IMR-90 (cell line): ENCODE measurements at regions not wholly inside any gene's neighbourhood (a gene's known extent, or its start where the extent isn't known, plus 50 kb on each side); places are given as distances from the start of the nearest gene placed in this dataset.

ENCODE experiments used
- ATAC-seq: fragments of 200-7000 bp; cut with Tn5 transposase; 2 replicates; pipeline ENCODE4 v1.9.1; 2020; ENCODE audit warnings: low read depth, mild to moderate bottlenecking, moderate library complexity
- BruUV-seq: library from RNA; stranded (reverse); fragments of 400-500 nt; replicated peaks from 2 replicates; lab custom pipeline; 2021; lab: Mats Ljungman, UMichigan
- CTCF ChIA-PET: fragments of 300-600 bp; formaldehyde crosslinking; extraction: SDS; loops from one replicate; lab custom pipeline; 2021; ENCODE audit warnings: antibody characterized with exemption; lab: Yijun Ruan, JAX
- POLR2A ChIA-PET: fragments of 300-600 bp; sonication (Branson Sonifier 250); formaldehyde crosslinking; loops from one replicate; lab custom pipeline; 2022; ENCODE audit warnings: antibody characterized with exemption; ENCODE audit not compliant: unreplicated experiment; lab: Charles Lee
- DNase-seq: peaks from one replicate; pipeline ENCODE4 v3.0.0; 2013
- H2AFZ ChIP-seq: replicated peaks from 2 replicates; pipeline ENCODE3; 2013; ENCODE audit warnings: low read length, mild to moderate bottlenecking; ENCODE audit not compliant: poor library complexity
- H2AK5ac ChIP-seq: 2 replicates; pipeline ENCODE4 v1.6.1; 2013; ENCODE audit warnings: low read depth, low read length, inconsistent platforms
- H2AK9ac ChIP-seq: replicated peaks from 2 replicates; pipeline ENCODE3; 2013; ENCODE audit warnings: mild to moderate bottlenecking, low read depth, low read length, moderate library complexity; ENCODE audit not compliant: poor library complexity
- H2BK120ac ChIP-seq: 2 replicates; pipeline ENCODE4 v1.6.1; 2013; ENCODE audit warnings: low read depth, low read length, inconsistent platforms
- H2BK15ac ChIP-seq: 3 replicates; pipeline ENCODE4 v1.6.1; 2013; ENCODE audit warnings: low read depth, low read length, inconsistent platforms
- H2BK20ac ChIP-seq: 2 replicates; pipeline ENCODE4 v1.6.1; 2013; ENCODE audit warnings: low read depth, mild to moderate bottlenecking, inconsistent platforms, low read length, moderate library complexity
- H2BK5ac ChIP-seq: 2 replicates; pipeline ENCODE4 v1.6.1; 2013; ENCODE audit warnings: mild to moderate bottlenecking, low read depth, low read length, inconsistent platforms; ENCODE audit not compliant: poor library complexity, severe bottlenecking
- H3K14ac ChIP-seq: replicated peaks from 2 replicates; pipeline ENCODE4 v1.6.1; 2013; ENCODE audit warnings: low read depth, low read length, inconsistent platforms
- H3K18ac ChIP-seq: 2 replicates; pipeline ENCODE4 v1.6.1; 2013; ENCODE audit warnings: low read depth, low read length, control low read depth
- H3K23ac ChIP-seq: 2 replicates; pipeline ENCODE4 v1.6.1; 2013; ENCODE audit warnings: low read depth, low read length, inconsistent platforms
- H3K27ac ChIP-seq: 2 replicates; pipeline ENCODE4 v1.5.1; 2013; ENCODE audit warnings: mild to moderate bottlenecking, control low read depth, low read length; ENCODE audit not compliant: insufficient read depth
- H3K27me3 ChIP-seq: 2 replicates; pipeline ENCODE4 v1.6.1; 2013; ENCODE audit warnings: low read length; ENCODE audit not compliant: control insufficient read depth, insufficient read depth
- H3K36me3 ChIP-seq: 2 replicates; pipeline ENCODE4 v1.6.1; 2013; ENCODE audit warnings: low read length, mixed read lengths; ENCODE audit not compliant: control insufficient read depth, insufficient read depth
- H3K4ac ChIP-seq: 2 replicates; pipeline ENCODE4 v1.6.1; 2013; ENCODE audit warnings: low read depth, low read length, inconsistent platforms
- H3K4me1 ChIP-seq: 2 replicates; pipeline ENCODE4 v1.6.1; 2013; ENCODE audit warnings: low read length, mixed read lengths; ENCODE audit not compliant: control insufficient read depth, insufficient read depth
- H3K4me2 ChIP-seq: 2 replicates; pipeline ENCODE4 v1.6.1; 2013; ENCODE audit warnings: low read depth, mild to moderate bottlenecking, control low read depth, low read length, moderate library complexity
- H3K4me3 ChIP-seq: 2 replicates; pipeline ENCODE4 v1.5.1; 2013; ENCODE audit warnings: low read depth, mild to moderate bottlenecking, control low read depth, low read length, moderate library complexity; ENCODE audit not compliant: insufficient read depth
- H3K56ac ChIP-seq: 2 replicates; pipeline ENCODE4 v1.6.1; 2013; ENCODE audit warnings: low read length, inconsistent platforms; ENCODE audit not compliant: insufficient read depth; ENCODE audit errors: extremely low read depth
- H3K79me1 ChIP-seq, 2 experiments: 2 replicates each; pipeline ENCODE4 v1.6.1; 2013; ENCODE audit warnings: low read length in 2 of 2, inconsistent platforms in 1 of 2, low read depth in 1 of 2
- H3K9ac ChIP-seq: 2 replicates; pipeline ENCODE4 v1.6.1; 2013; ENCODE audit warnings: low read depth, low read length, control low read depth
- H3K9me1 ChIP-seq: 2 replicates; pipeline ENCODE4 v1.6.1; 2013; ENCODE audit warnings: low read length, inconsistent platforms; ENCODE audit not compliant: insufficient read depth
- H3K9me3 ChIP-seq: 2 replicates; pipeline ENCODE4 v1.6.1; 2013; ENCODE audit warnings: low read length; ENCODE audit not compliant: control insufficient read depth, insufficient read depth
- H4K20me1 ChIP-seq: 2 replicates; pipeline ENCODE4 v1.6.1; 2013; ENCODE audit warnings: low read length, inconsistent platforms; ENCODE audit not compliant: insufficient read depth
- H4K5ac ChIP-seq: 2 replicates; pipeline ENCODE4 v1.6.1; 2013; ENCODE audit warnings: mild to moderate bottlenecking, low read depth, low read length, control low read depth
- H4K8ac ChIP-seq, 2 experiments: 2 replicates each; pipeline ENCODE4 v1.6.1; 2013; ENCODE audit warnings: low read depth in 2 of 2, low read length in 2 of 2, control low read depth in 1 of 2, inconsistent platforms in 1 of 2
- H4K91ac ChIP-seq: 2 replicates; pipeline ENCODE4 v1.6.1; 2013; ENCODE audit warnings: low read depth, low read length, inconsistent platforms; ENCODE audit not compliant: insufficient read depth
- BHLHE40 ChIP-seq: fragments of 150-350 bp; IDR thresholded peaks from 2 replicates; pipeline ENCODE4 v1.6.1; 2016; ENCODE audit warnings: mild to moderate bottlenecking, low read depth, low read length
- CEBPB ChIP-seq: IDR thresholded peaks from 2 replicates; pipeline ENCODE4 v1.6.1; 2012; ENCODE audit warnings: low read depth, low read length, improper control_type of control experiment
- CHD1 ChIP-seq: IDR thresholded peaks from 2 replicates; pipeline ENCODE4 v1.6.1; 2012; ENCODE audit warnings: low read depth, low read length, improper control_type of control experiment
- ELK1 ChIP-seq: fragments of 150-350 bp; IDR thresholded peaks from 2 replicates; pipeline ENCODE4 v1.6.1; 2016; ENCODE audit warnings: low read depth, mild to moderate bottlenecking, low read length, moderate library complexity, borderline replicate concordance
- FOS ChIP-seq: fragments of 150-350 bp; IDR thresholded peaks from 2 replicates; pipeline ENCODE4 v1.6.1; 2016; ENCODE audit warnings: low read depth, low read length
- MAFK ChIP-seq: IDR thresholded peaks from 2 replicates; pipeline ENCODE4 v1.6.1; 2012; ENCODE audit warnings: low read depth, low read length, improper control_type of control experiment
- MAZ ChIP-seq: IDR thresholded peaks from 2 replicates; pipeline ENCODE4 v1.6.1; 2012; ENCODE audit warnings: low read depth, mild to moderate bottlenecking, low read length, improper control_type of control experiment, moderate library complexity, borderline replicate concordance
- MXI1 ChIP-seq: IDR thresholded peaks from 2 replicates; pipeline ENCODE4 v1.6.1; 2012; ENCODE audit warnings: low read depth, mild to moderate bottlenecking, low read length, moderate library complexity, borderline replicate concordance
- NFE2L2 ChIP-seq: fragments of 150-350 bp; IDR thresholded peaks from 2 replicates; pipeline ENCODE4 v1.6.1; 2016; ENCODE audit warnings: low read depth, mild to moderate bottlenecking, low read length
- POLR2A ChIP-seq: IDR thresholded peaks from 2 replicates; pipeline ENCODE4 v1.6.1; 2012; ENCODE audit warnings: mild to moderate bottlenecking, low read depth, low read length
- RAD21 ChIP-seq: IDR thresholded peaks from 2 replicates; pipeline ENCODE4 v1.6.1; 2012; ENCODE audit warnings: low read length, improper control_type of control experiment
- RCOR1 ChIP-seq: IDR thresholded peaks from 2 replicates; pipeline ENCODE4 v1.6.1; 2012; ENCODE audit warnings: mild to moderate bottlenecking, low read length, improper control_type of control experiment; ENCODE audit not compliant: insufficient replicate concordance
- RFX5 ChIP-seq: IDR thresholded peaks from 2 replicates; pipeline ENCODE4 v1.8.0; 2012; ENCODE audit warnings: low read depth, mild to moderate bottlenecking, low read length, moderate library complexity
- SMC3 ChIP-seq: fragments of 150-350 bp; IDR thresholded peaks from 2 replicates; pipeline ENCODE4 v1.6.1; 2016; ENCODE audit warnings: low read depth, mild to moderate bottlenecking, antibody characterized with exemption, low read length, moderate library complexity
- USF2 ChIP-seq: fragments of 150-350 bp; IDR thresholded peaks from 2 replicates; pipeline ENCODE4 v1.6.1; 2017; ENCODE audit warnings: mild to moderate bottlenecking, antibody characterized with exemption, low read length, low read depth
- WGBS, 2 experiments: methylation state at CpG; one replicate each; pipeline versions ENCODE4 v1.1.5 to v1.1.7; 2013; ENCODE audit warnings: missing lambda C conversion rate in 2 of 2; ENCODE audit not compliant: insufficient read length in 1 of 2; ENCODE audit errors: extremely low coverage in 2 of 2; 5-methylcytosine and 5-hydroxymethylcytosine counted together
- dilution Hi-C: fragments of 300-500 bp; cut with HindIII; formaldehyde crosslinking; loops from one replicate; pipeline ENCODE4 v1.14.3; 2018; ENCODE audit warnings: low sequenced_read_pairs; ENCODE audit not compliant: unreplicated experiment
- in situ Hi-C: fragments of 300-500 bp; cut with MboI; formaldehyde crosslinking; loops from 3 replicates; pipeline ENCODE4 v1.14.3; 2019; ENCODE audit warnings: low sequenced_read_pairs, inconsistent platforms, mixed read lengths
- intact Hi-C: fragments of 100-400 bp; cut with micrococcal nuclease; formaldehyde crosslinking; loops from 2 replicates; pipeline ENCODE4 v1.10.0; 2022
- TF ChIP-seq, protein P1 (sequence below): conservative IDR thresholded peaks from 2 replicates; pipeline ENCODE4 v1.5.1; 2012; ENCODE audit warnings: mild to moderate bottlenecking, low read depth, low read length, improper control_type of control experiment

- no peak overlapping the region for H2BK120ac ChIP-seq
- no peak overlapping the region for H2AK5ac ChIP-seq
- no CpG with 5 or more reads among the region's 13 CpGs for WGBS, 2 experiments
- H2BK5ac ChIP-seq = no peak overlapping the region
- ATAC-seq = no peak
- dilution Hi-C loops (no loop called here), intact Hi-C loops (no loop called here), in situ Hi-C loops (no loop called here)
- ChIA-PET CTCF (no interaction called here), POLR2A (no interaction called here)
- no peaks in the 10 kb centered on the region for H3K9me3 ChIP-seq
- H2BK20ac ChIP-seq = no peak overlapping the region
- no peak for TF ChIP-seq SMC3
- TF ChIP-seq CEBPB = no peak
- no peak for TF ChIP-seq RAD21
- no peak for TF ChIP-seq BHLHE40
- TF ChIP-seq POLR2A = no peak
- TF ChIP-seq CHD1 = no peak
- TF ChIP-seq NFE2L2 = no peak
- TF ChIP-seq MAFK = no peak
- no peak for TF ChIP-seq RFX5
- no peak for TF ChIP-seq MXI1
- no peak for TF ChIP-seq USF2
- no peak for TF ChIP-seq RCOR1
- TF ChIP-seq FOS = no peak
- no peak for TF ChIP-seq ELK1
- TF ChIP-seq, protein P1, sequence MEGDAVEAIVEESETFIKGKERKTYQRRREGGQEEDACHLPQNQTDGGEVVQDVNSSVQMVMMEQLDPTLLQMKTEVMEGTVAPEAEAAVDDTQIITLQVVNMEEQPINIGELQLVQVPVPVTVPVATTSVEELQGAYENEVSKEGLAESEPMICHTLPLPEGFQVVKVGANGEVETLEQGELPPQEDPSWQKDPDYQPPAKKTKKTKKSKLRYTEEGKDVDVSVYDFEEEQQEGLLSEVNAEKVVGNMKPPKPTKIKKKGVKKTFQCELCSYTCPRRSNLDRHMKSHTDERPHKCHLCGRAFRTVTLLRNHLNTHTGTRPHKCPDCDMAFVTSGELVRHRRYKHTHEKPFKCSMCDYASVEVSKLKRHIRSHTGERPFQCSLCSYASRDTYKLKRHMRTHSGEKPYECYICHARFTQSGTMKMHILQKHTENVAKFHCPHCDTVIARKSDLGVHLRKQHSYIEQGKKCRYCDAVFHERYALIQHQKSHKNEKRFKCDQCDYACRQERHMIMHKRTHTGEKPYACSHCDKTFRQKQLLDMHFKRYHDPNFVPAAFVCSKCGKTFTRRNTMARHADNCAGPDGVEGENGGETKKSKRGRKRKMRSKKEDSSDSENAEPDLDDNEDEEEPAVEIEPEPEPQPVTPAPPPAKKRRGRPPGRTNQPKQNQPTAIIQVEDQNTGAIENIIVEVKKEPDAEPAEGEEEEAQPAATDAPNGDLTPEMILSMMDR = no peak
- TF ChIP-seq MAZ = no peak
- no peak overlapping the region for H4K5ac ChIP-seq
- no peak overlapping the region for H2AFZ ChIP-seq
- H4K91ac ChIP-seq = no peak overlapping the region
- no peak overlapping the region for H3K18ac ChIP-seq
- H3K9me1 ChIP-seq = no peaks in the 10 kb centered on the region
- BruUV-seq = no TSS peak
- H4K20me1 ChIP-seq = no peaks in the 10 kb centered on the region; the same call in 1 of the 2 replicates
- H3K27me3 ChIP-seq = no peaks in the 10 kb centered on the region
- no peak for DNase-seq
- H3K4me3 ChIP-seq = no peak overlapping the region
- no peak overlapping the region for H2AK9ac ChIP-seq
- no peak overlapping the region for H3K23ac ChIP-seq
- no peak overlapping the region for H2BK15ac ChIP-seq
- H3K79me1 ChIP-seq = no peaks in the 10 kb centered on the region
- H3K36me3 ChIP-seq = no peaks in the 10 kb centered on the region
- no peak overlapping the region for H3K27ac ChIP-seq
- H3K4me2 ChIP-seq = no peak overlapping the region
- no peak overlapping the region for H3K4ac ChIP-seq
- no peak overlapping the region for H3K14ac ChIP-seq
- H3K9ac ChIP-seq = no peak overlapping the region
- peaks cover 2% of the 10 kb centered on the region; the same call in 1 of the 2 replicates for H3K4me1 ChIP-seq
- no peak overlapping the region for H3K56ac ChIP-seq
- H4K8ac ChIP-seq = no peak overlapping the region
These were observed 175.4 kb downstream of the CTTN start for GRCh38 chr11:70573701-70574151.
